ENCODE measurements at regions not wholly inside any gene's neighbourhood (a gene's known extent, or its start where the extent isn't known, plus 50 kb on each side); places are given as distances from the start of the nearest gene placed in this dataset.

GRCh38 chr6:132948889-132949288 is 134.5 kb downstream of the RPS12 start:
- TF ChIP-seq CTCF (conservative IDR thresholded peaks at IDR 0.05; ENCODE audit: low read depth, low read length): no peak
- no peak for TF ChIP-seq EZH2 (IDR thresholded peaks at IDR 0.05; ENCODE audit: low read length, unreplicated experiment)
- no peak for TF ChIP-seq EZH2phosphoT487 (IDR thresholded peaks at IDR 0.05; ENCODE audit: borderline replicate concordance, low read length)
